ENCODE measurements at regions not wholly inside any gene's neighbourhood (a gene's known extent, or its start where the extent isn't known, plus 50 kb on each side); places are given as distances from the start of the nearest gene placed in this dataset.

DNA sequence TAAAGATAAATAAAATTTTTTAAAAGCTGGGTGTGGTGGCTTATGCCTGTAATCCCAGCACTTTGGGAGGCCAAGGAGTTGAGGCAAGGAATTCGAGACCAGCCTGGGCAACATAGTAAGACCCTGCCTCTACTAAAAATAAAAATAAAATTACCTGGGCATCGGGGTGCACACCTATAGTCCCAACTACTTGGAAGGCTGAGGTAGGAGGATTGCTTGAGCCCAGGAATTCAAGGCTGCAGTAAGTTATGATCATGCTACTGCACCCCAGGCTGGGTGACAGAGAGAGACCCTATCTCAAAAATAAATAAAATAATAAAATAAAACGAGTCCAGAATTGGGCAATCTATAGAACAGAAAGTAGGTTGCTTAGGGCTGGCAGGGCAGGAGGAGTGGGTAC, 228.7 kb downstream of the BCAS1 start:
- H3K4me3 ChIP-seq = no peak overlapping the region
- TF ChIP-seq, protein P1, sequence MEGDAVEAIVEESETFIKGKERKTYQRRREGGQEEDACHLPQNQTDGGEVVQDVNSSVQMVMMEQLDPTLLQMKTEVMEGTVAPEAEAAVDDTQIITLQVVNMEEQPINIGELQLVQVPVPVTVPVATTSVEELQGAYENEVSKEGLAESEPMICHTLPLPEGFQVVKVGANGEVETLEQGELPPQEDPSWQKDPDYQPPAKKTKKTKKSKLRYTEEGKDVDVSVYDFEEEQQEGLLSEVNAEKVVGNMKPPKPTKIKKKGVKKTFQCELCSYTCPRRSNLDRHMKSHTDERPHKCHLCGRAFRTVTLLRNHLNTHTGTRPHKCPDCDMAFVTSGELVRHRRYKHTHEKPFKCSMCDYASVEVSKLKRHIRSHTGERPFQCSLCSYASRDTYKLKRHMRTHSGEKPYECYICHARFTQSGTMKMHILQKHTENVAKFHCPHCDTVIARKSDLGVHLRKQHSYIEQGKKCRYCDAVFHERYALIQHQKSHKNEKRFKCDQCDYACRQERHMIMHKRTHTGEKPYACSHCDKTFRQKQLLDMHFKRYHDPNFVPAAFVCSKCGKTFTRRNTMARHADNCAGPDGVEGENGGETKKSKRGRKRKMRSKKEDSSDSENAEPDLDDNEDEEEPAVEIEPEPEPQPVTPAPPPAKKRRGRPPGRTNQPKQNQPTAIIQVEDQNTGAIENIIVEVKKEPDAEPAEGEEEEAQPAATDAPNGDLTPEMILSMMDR (IDR thresholded peaks at IDR 0.05) = no peak
- TF ChIP-seq POLR2A (IDR thresholded peaks at IDR 0.05) = no peak
- ATAC-seq (no peak), DNase-seq (no peak)
- no peaks in the 10 kb centered on the region for H3K36me3 ChIP-seq (replicated peaks in 1 of 2; ENCODE audit: insufficient read depth in 1 of 2, low read depth in 2 of 2)
- no peaks in the 10 kb centered on the region for H3K27me3 ChIP-seq
- H3K9me3 ChIP-seq = no peaks in the 10 kb centered on the region
- peaks cover 7% of the 10 kb centered on the region for H3K4me1 ChIP-seq
- intact Hi-C loops (cut with DNase I) = no loop called here
- H3K27ac ChIP-seq = no peak overlapping the region
- 63 to 69% methylated on average over 3 of the region's 3 CpGs for WGBS, 2 donors

GRCh38 chr20:53840532-53840931, 229.9 kb downstream of the BCAS1 start:
- ATAC-seq (no peak), DNase-seq (no peak)
- Histone ChIP-seq H3K9me3 (no peaks in the 10 kb centered on the region), H3K36me3 (replicated peaks in 1 of 2; ENCODE audit: insufficient read depth in 1 of 2, low read depth in 2 of 2) (no peaks in the 10 kb centered on the region), H3K4me3 (no peak overlapping the region), H3K27me3 (no peaks in the 10 kb centered on the region), H3K4me1 (peaks cover 7% of the 10 kb centered on the region), H3K27ac (no peak overlapping the region)
- intact Hi-C loops (cut with DNase I) = no loop called here
- TF ChIP-seq, protein P1 (IDR thresholded peaks at IDR 0.05) = no peak
- no peak for TF ChIP-seq POLR2A (IDR thresholded peaks at IDR 0.05)

GRCh38 chr20:53839423-53840176, 230.8 kb downstream of the BCAS1 start:
- DNase-seq (peak; percentile 67 to 86 (median 76)), ATAC-seq (peak; percentile 92)
- TF ChIP-seq POLR2A (IDR thresholded peaks at IDR 0.05) = peak in 1 of 3 donors; percentile 7
- TF ChIP-seq, protein P1 (IDR thresholded peaks at IDR 0.05) = peak in 2 of 7 experiments; percentile 5 to 7
- no peaks in the 10 kb centered on the region for H3K36me3 ChIP-seq (replicated peaks in 1 of 2; ENCODE audit: insufficient read depth in 1 of 2, low read depth in 2 of 2)
- peak overlapping the region in 2 of 4 donors; percentile 31 to 63 for H3K27ac ChIP-seq
- intact Hi-C loops (cut with DNase I) = no loop called here
- H3K4me1 ChIP-seq = peaks cover 7% of the 10 kb centered on the region
- no peak overlapping the region for H3K4me3 ChIP-seq
- no peaks in the 10 kb centered on the region for H3K27me3 ChIP-seq
- no peaks in the 10 kb centered on the region for H3K9me3 ChIP-seq
- WGBS, 2 donors = 47 to 59% methylated on average over 8 of the region's 8 CpGs

DNA sequence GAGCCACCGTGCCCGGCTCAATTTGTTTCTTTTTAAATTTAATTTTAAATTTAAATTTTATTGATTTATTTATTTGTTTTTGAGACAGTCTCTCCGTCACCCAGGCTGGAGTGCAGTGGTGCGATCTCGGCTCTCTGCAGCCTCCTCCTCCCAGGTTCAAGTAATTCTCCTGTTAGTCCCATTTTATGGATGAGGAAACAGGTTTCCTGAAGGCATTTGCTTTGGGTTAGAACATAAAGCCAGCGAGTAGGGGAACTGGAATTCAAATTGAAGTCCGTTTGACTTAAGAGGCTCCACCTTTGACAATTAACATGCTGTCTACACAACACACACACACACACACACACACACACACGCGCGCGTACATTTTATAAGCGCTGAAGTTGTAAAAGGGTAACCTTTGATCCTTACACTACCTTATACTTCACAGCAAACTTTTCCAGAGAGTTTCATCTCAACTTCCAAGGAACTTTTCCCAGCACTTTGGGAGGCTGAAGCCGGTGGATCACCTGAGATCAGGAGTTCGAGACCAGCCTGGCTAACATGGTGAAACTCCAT, 232.0 kb downstream of the BCAS1 start:
- no peak for DNase-seq
- Histone ChIP-seq H3K9me3 (no peaks in the 10 kb centered on the region), H3K4me3 (no peak overlapping the region), H3K27ac (no peak overlapping the region), H3K4me1 (peaks cover 7% of the 10 kb centered on the region), H3K27me3 (no peaks in the 10 kb centered on the region), H3K36me3 (replicated peaks in 1 of 2; ENCODE audit: insufficient read depth in 1 of 2, low read depth in 2 of 2) (no peaks in the 10 kb centered on the region)
- TF ChIP-seq, protein P1 (IDR thresholded peaks at IDR 0.05) = no peak
- TF ChIP-seq POLR2A (IDR thresholded peaks at IDR 0.05) = no peak
- 72 to 86% methylated on average over 14 of the region's 14 CpGs for WGBS, 2 donors
- ATAC-seq = no peak
- intact Hi-C loops (cut with DNase I) = no loop called here

All from body of pancreas (tissue), 4 donors.